HAP-1 (cell line): ENCODE measurements at regions not wholly inside any gene's neighbourhood (a gene's known extent, or its start where the extent isn't known, plus 50 kb on each side); places are given as distances from the start of the nearest gene placed in this dataset.

Experiments used
- DNase-seq, 2 experiments: peaks; one replicate each; pipeline ENCODE4 v3.0.0-alpha.2; 2016 to 2020; ENCODE audit warnings: low spot score in 2 of 2
- H3K27me3 ChIP-seq: fragments of 250-450 bp; sonication (Bioruptor Pico); 2 replicates; pipeline ENCODE4 v1.5.1; 2020; ENCODE audit warnings: low read depth, mild to moderate bottlenecking, moderate library complexity
- H3K36me3 ChIP-seq: fragments of 250-450 bp; sonication (Bioruptor Pico); replicated peaks from 2 replicates; pipeline ENCODE4 v1.5.1; 2020; ENCODE audit warnings: mild to moderate bottlenecking
- H3K4me1 ChIP-seq: fragments of 250-450 bp; sonication (Bioruptor Pico); 2 replicates; pipeline ENCODE4 v1.5.1; 2020; ENCODE audit warnings: mild to moderate bottlenecking
- H3K4me3 ChIP-seq: fragments of 250-450 bp; sonication (Bioruptor Pico); 2 replicates; pipeline ENCODE4 v1.5.1; 2020; ENCODE audit warnings: mild to moderate bottlenecking, moderate library complexity
- H3K9me3 ChIP-seq: fragments of 250-450 bp; sonication (Bioruptor Pico); 2 replicates; pipeline ENCODE4 v1.5.1; 2020; ENCODE audit warnings: mild to moderate bottlenecking, moderate library complexity
- in situ Hi-C: fragments of 300-500 bp; cut with MboI; formaldehyde crosslinking; loops from 3 replicates; pipeline ENCODE4 v1.14.3; 2020; ENCODE audit warnings: low sequenced_read_pairs, inconsistent platforms, mixed read lengths

DNA sequence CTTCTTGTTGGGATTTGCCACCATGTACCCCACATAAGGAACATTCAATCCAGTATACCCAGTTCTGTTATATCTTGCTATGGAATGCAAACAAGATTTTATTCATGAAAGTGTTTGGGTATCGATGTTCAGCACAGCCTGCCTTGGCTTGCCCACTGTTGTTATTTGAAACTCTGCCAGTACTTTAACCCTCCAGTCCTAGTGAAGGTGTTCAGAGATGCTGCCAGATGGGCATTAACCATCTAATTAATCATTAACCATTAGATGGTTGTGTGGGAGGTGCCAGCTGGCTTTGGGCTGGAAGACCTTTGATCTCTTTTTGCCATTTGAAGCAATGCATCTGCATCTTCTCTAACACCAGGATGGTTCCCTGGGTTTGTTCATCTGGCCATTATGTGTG lies 363.0 kb downstream of the SH2D4B start:
- Histone ChIP-seq H3K9me3 (no peaks in the 10 kb centered on the region), H3K36me3 (no peaks in the 10 kb centered on the region), H3K27me3 (no peaks in the 10 kb centered on the region), H3K4me1 (no peaks in the 10 kb centered on the region), H3K4me3 (no peak overlapping the region)
- in situ Hi-C loops: no loop called here
- DNase-seq: no peak

GRCh38 chr10:80908611-80909010 lies 370.9 kb downstream of the SH2D4B start:
- Histone ChIP-seq H3K4me3 (no peak overlapping the region), H3K4me1 (no peaks in the 10 kb centered on the region), H3K27me3 (no peaks in the 10 kb centered on the region), H3K36me3 (no peaks in the 10 kb centered on the region), H3K9me3 (no peaks in the 10 kb centered on the region)
- in situ Hi-C loops: no loop called here
- no peak for DNase-seq

DNA sequence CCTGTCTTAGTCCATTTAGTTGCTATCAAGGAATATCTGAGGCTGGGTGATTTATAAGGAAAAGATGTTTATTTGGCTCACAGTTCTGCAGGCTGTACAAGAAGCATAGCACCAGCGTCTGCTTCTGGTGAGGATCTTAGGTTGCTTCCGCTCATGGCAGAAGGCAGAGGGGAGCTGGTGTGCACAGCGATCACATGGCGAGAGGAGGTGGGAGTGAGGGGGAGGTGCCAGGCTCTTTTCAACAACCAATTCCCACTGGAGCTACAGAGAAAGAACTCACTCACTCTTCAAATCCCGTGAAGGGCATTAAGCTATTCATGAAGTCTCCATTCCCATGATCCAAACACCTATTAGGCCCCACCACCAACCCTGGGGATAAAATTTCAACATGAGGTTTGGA lies 371.6 kb downstream of the SH2D4B start:
- Histone ChIP-seq H3K9me3 (no peaks in the 10 kb centered on the region), H3K36me3 (no peaks in the 10 kb centered on the region), H3K4me1 (no peaks in the 10 kb centered on the region), H3K4me3 (no peak overlapping the region), H3K27me3 (no peaks in the 10 kb centered on the region)
- in situ Hi-C loops: no loop called here
- DNase-seq: no peak

GRCh38 chr10:80917636-80918035 lies 379.9 kb downstream of the SH2D4B start:
- no peaks in the 10 kb centered on the region for H3K9me3 ChIP-seq
- no peak for DNase-seq
- H3K27me3 ChIP-seq: no peaks in the 10 kb centered on the region
- no peaks in the 10 kb centered on the region for H3K4me1 ChIP-seq
- H3K4me3 ChIP-seq: no peak overlapping the region
- in situ Hi-C loops: no loop called here
- H3K36me3 ChIP-seq: no peaks in the 10 kb centered on the region

- no peak overlapping the region for H3K4me3 ChIP-seq
- in situ Hi-C loops: no loop called here
- no peak for DNase-seq
- H3K27me3 ChIP-seq: no peaks in the 10 kb centered on the region
- H3K36me3 ChIP-seq: no peaks in the 10 kb centered on the region
- H3K4me1 ChIP-seq: no peaks in the 10 kb centered on the region
- no peaks in the 10 kb centered on the region for H3K9me3 ChIP-seq
Observed at GRCh38 chr10:80921032-80921431, 383.3 kb downstream of the SH2D4B start.

GRCh38 chr10:80924063-80924952 lies 386.6 kb downstream of the SH2D4B start:
- peak; percentile 46 to 72 for DNase-seq
- in situ Hi-C loops: no loop called here
- no peaks in the 10 kb centered on the region for H3K4me1 ChIP-seq

GRCh38 chr10:80927419-80928078 lies 389.8 kb downstream of the SH2D4B start:
- H3K4me1 ChIP-seq: no peaks in the 10 kb centered on the region
- H3K36me3 ChIP-seq: no peaks in the 10 kb centered on the region
- H3K27me3 ChIP-seq: no peaks in the 10 kb centered on the region
- DNase-seq: no peak
- no peaks in the 10 kb centered on the region for H3K9me3 ChIP-seq
- in situ Hi-C loops: no loop called here
- H3K4me3 ChIP-seq: no peak overlapping the region

More at GRCh38 chr10:80924063-80924952, 386.6 kb downstream of the SH2D4B start:
- Histone ChIP-seq H3K4me3 (no peak overlapping the region), H3K27me3 (no peaks in the 10 kb centered on the region), H3K9me3 (no peaks in the 10 kb centered on the region), H3K36me3 (no peaks in the 10 kb centered on the region)

DNA sequence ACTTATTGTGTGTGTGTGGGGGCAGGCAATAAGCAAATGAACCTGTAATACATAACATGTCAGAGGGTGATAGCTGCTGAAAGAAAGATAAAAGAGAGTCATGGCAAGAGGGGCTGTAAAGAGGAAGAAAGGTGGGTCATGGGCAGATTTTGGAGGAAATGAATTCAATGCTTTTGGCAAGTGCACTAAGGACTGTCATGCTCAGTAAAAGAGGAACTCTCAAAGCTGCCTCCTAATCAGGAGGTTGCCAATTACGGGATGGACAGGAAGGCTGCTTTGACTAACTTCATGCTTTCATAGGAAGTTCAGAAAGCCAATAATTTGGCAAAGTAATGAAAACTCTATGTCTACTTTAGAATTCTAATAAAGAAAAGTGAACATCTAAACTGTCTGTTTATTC lies 401.2 kb downstream of the SH2D4B start:
- no peak overlapping the region for H3K4me3 ChIP-seq
- no peaks in the 10 kb centered on the region for H3K36me3 ChIP-seq
- H3K9me3 ChIP-seq: no peaks in the 10 kb centered on the region
- no peak for DNase-seq
- no peaks in the 10 kb centered on the region for H3K4me1 ChIP-seq
- no peaks in the 10 kb centered on the region for H3K27me3 ChIP-seq
- in situ Hi-C loops: no loop called here

DNA sequence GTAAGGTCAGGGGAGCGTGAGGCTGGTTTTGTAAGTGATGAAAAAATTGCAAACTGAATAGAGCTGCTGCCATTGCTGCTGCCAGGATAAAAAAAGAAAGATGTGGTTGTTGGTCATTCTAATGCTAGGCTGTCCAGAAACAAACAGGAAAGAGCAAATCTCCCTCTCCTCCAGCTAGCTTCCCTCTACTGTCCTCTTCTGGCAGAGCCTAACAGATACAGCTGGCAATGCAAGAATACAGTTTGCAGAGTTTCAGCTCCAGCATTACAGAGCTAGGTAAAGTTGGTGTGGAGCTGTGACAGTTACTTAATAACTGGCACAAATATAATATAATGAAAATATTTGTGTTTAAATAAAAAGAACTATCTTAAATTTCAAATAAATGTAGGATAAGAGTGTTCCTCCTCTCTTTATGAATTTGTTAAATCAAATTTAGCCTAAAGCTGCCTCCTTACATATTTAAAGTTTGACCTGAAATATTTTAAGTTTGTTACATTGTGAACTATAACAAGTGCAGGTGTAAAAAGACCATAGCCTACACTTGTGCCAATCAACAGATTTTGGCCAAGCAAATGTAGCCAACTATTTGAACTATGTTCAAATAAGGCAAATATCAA lies 407.7 kb downstream of the SH2D4B start:
- no peaks in the 10 kb centered on the region for H3K27me3 ChIP-seq
- H3K9me3 ChIP-seq: no peaks in the 10 kb centered on the region
- H3K36me3 ChIP-seq: no peaks in the 10 kb centered on the region
- no peak for DNase-seq
- H3K4me1 ChIP-seq: no peaks in the 10 kb centered on the region
- H3K4me3 ChIP-seq: no peak overlapping the region
- in situ Hi-C loops: no loop called here

- no peak for DNase-seq
- H3K27me3 ChIP-seq: no peaks in the 10 kb centered on the region
- in situ Hi-C loops: no loop called here
- H3K4me1 ChIP-seq: no peaks in the 10 kb centered on the region
- H3K9me3 ChIP-seq: no peaks in the 10 kb centered on the region
- H3K36me3 ChIP-seq: no peaks in the 10 kb centered on the region
- H3K4me3 ChIP-seq: no peak overlapping the region
Observed at GRCh38 chr10:80946073-80946472, 408.4 kb downstream of the SH2D4B start.

GRCh38 chr10:80946957-80947726 lies 409.4 kb downstream of the SH2D4B start:
- in situ Hi-C loops: no loop called here

DNA sequence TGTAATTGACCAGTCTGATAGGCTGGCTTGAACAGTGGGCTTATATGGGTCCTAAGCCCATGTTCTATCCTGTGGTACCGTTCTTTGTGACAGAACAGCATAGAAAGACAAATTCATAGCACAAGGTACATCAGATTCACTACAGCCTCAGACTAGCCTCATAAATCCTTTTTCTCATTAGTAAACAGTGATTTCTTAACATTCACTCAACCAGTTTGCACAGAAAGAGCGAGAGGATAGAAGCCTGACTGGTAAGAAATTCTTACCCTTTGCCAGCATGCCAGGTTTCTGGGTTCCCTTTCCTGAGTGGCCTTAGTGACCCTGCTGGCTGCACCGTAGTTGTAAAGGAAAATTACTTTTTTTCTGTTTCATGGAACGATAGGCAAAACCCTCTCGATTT lies 412.1 kb downstream of the SH2D4B start:
- no peak for DNase-seq

More at GRCh38 chr10:80946957-80947726, 409.4 kb downstream of the SH2D4B start:
- no peak for DNase-seq
- Histone ChIP-seq H3K4me3 (no peak overlapping the region), H3K27me3 (no peaks in the 10 kb centered on the region), H3K4me1 (no peaks in the 10 kb centered on the region), H3K36me3 (no peaks in the 10 kb centered on the region), H3K9me3 (no peaks in the 10 kb centered on the region)

DNA sequence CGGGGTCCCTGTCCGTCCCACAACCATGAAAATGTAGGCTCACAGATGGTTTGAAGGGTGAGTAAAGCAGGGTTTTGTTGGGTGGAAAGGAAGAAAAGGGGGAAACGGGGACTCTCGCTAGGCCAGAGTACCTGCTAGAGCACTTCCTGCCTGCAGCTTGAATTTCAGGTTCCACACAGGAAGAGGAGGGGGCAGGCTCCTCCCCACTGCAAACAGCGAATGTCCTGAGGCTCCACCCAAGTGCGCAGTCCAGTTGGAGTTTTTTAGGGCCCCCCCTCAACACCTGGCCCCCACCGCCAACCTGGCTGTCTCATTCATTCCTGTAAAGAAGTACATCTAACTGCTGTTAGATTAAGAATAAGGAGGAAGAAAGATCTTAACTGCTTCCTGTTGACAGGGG lies 414.7 kb downstream of the SH2D4B start:
- no peaks in the 10 kb centered on the region for H3K9me3 ChIP-seq
- no peaks in the 10 kb centered on the region for H3K36me3 ChIP-seq
- no peak overlapping the region for H3K4me3 ChIP-seq
- no peaks in the 10 kb centered on the region for H3K4me1 ChIP-seq
- no peak for DNase-seq
- H3K27me3 ChIP-seq: no peaks in the 10 kb centered on the region
- in situ Hi-C loops: no loop called here

More for the DNA sequence above, 412.1 kb downstream of the SH2D4B start:
- Histone ChIP-seq H3K27me3 (no peaks in the 10 kb centered on the region), H3K4me3 (no peak overlapping the region), H3K9me3 (no peaks in the 10 kb centered on the region), H3K4me1 (no peaks in the 10 kb centered on the region), H3K36me3 (no peaks in the 10 kb centered on the region)
- in situ Hi-C loops: no loop called here
